SHP77 (cell line): ENCODE measurements at regions not wholly inside any gene's neighbourhood (a gene's known extent, or its start where the extent isn't known, plus 50 kb on each side); places are given as distances from the start of the nearest gene placed in this dataset.
"Not testable (repeated sequence)": the region's sequence is repeated elsewhere in the genome, so short reads cannot be mapped to it uniquely, and the experiment has no call there.

Source experiments
- DNase-seq, 2 experiments: peaks; one replicate each; lab custom pipeline; 2025; lab: John Stamatoyannopoulos, UW

DNA sequence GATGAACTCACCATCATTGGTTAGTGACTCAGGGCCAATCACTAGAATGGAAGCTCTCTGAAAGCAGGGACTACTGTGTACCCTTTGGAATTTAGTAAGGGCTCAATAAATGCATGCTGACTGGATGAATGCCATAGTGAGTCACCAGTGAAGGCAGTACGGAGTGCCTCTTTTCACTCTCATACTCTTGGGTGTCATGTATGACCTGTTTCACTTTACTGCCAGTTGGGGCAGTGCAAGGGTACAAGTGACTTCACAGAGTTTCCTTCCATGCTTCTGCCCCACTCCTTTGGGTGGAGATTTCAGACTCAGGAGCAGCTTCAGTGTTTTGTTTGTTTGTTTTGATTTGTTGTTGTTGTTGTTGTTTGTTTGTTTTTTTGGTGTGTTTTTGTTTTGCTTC, 57.7 kb downstream of the SOX3 start:
- no peak for DNase-seq

DNA sequence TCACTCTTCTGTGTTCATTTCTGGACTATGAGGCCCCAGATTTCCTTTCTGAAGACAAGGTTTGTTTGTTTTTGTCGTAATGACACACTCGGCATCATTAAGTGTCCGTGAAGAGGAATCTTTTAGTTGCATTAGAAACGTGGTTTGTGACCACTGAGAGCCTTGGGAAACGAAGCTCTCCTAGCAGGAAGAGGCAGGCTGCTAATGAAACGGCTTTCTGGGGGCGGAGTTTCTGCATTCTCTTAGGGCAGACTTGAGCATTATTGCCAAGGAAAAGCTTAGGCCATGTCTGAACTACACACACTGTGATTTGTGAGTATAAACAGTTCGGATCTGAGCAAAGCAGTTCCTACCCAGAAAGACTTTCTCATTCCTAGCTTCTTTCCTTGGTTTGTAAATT, 64.0 kb downstream of the SOX3 start:
- no peak for DNase-seq

DNA sequence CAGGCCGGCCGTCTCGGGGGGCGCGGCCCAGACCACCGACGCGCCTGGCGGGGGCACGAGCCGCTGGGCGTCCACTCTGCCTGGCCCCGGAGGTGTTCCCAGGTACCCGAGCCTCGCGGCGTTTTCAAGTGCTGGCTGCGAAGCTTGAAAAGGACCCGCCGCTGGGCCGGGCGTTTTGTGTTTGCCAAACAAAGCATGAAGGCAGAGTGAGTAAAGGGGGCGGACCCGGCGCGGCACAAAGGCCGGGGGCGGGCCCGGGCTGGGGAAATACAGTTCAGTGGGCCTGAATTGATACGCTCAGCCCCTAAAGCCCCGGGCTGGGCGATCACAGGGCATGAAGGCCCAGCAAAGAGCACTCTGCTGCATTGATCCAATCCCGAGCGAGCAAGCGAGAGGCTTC, 65.4 kb downstream of the SOX3 start:
- no peak for DNase-seq

DNA sequence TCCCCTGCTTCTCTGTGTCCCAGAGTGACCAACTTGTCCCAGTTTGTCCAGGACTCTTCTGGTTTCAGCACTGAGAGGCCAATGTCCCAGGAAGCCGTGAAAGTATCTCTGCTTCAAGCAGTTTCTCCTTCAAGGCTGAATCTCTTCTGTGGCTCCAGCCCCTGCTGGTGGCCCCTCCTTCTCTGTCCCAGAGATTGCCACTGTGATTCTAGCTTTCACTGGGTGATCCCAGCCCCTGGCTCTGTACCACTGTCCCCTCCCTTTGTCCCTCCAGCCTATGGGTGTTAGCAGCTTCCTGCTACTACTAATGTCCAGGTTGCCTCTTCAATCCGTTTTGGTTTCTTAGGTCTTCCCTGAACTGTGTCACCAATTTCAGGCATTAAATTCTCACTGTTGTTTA, 70.5 kb downstream of the SOX3 start:
- no peak for DNase-seq

- DNase-seq = no peak
Measured at GRCh38 chrX:140433582-140433981, 71.3 kb downstream of the SOX3 start.

GRCh38 chrX:140432346-140433175, 72.3 kb downstream of the SOX3 start:
- no peak for DNase-seq

DNA sequence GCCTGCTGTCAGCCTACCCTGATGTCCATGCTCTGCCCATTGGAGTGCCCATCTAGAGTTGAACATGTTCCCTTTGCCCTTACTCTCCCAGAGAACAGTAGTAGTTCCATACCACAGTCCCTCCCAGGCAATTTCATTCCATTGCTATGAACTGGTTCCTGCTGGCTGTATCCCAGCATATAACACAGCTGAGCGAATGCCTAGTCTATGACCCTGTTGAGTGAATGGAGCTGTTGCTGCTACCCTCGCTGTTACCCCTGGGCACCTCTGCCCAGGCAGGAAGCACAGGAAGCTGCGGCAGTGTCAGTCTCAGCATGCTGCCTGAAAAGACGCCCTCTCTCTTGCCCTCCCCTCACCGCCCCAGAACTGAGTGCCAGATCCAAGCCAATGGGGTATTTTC, 73.3 kb downstream of the SOX3 start:
- DNase-seq = no peak

GRCh38 chrX:140425712-140426395, 79.0 kb downstream of the SOX3 start:
- no peak for DNase-seq

- no peak for DNase-seq
Measured at GRCh38 chrX:140422501-140422900, 82.4 kb downstream of the SOX3 start.

DNA sequence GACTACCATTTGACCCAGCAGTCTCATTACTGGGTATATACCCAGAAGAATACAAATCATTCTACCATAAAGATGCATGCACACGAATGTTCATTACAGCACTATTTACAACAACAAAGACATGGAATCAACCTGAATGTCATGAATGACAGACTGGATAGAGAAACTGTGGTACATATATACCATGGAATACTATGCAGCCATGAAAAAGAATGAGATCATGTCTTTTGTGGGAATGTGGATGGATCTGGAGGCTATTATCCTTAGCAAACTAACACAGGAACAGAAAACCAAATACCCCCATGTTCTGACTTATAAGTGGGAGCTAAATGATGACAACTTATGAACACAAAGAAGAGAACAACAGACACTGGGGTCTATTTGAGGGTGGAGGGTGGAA, 102.7 kb downstream of the SOX3 start:
- DNase-seq = not testable (repeated sequence)

GRCh38 chrX:140396326-140396725, 108.5 kb downstream of the SOX3 start:
- DNase-seq = not testable (repeated sequence)

DNA sequence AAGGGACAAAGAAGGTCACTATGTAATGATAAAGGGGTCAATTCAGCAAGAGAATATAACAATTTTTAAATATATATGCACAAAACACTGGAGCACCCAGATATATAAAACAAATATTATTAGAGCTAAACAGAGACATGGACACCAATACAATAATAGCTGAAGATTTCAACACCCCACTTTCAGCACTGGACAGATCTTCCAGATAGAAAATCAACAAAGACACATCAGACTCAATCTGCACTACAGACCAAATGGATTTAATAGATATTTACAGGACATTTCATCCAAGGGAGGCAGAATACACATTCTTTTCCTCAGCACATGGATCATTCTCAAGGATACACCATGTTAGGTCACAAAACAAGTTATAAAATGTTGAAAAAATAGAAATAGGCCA, 111.4 kb downstream of the SOX3 start:
- no peak for DNase-seq

DNA sequence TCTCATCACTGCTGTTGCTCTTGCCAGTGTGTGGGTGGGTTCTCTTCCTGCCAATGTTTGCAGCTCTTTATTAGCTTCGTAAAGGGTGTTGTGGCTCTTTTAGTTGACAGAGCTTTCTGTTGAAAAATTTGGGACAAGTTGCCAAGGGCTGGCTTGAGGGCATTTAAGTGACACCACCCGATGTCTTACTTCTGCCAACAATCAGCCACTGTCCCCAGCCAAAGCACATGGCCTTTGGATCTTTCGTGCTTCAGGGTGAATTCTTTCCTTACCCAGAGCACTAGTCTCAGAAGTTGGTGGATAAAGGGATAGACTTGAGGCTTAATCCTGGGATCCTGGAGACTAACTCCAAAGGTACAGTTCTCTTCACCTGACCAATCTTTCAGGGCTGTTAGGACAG, 113.6 kb downstream of the SOX3 start:
- no peak for DNase-seq

DNA sequence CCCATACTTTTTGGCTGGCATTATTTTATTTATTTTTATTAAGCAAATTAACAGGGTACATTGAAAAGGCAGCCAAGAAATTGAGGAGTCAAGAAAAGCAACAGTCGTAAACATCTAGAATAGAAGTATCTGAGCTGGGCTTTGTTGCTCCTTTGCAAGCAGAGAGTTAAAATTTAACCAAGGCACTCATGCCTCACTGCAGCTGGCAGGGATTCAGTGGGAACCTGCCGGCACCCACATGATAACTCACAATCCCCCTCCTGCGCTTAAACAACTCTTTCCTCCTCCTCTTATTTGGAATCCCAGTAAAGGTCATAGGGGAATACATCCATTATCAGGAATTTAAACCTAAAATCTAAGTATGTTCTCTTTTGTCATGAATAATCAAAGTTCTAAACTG, 115.5 kb downstream of the SOX3 start:
- no peak for DNase-seq

- DNase-seq = no peak
Measured at GRCh38 chrX:140362861-140363260, 142.0 kb downstream of the SOX3 start.

GRCh38 chrX:140360924-140361323, 143.9 kb downstream of the SOX3 start:
- DNase-seq = no peak

DNA sequence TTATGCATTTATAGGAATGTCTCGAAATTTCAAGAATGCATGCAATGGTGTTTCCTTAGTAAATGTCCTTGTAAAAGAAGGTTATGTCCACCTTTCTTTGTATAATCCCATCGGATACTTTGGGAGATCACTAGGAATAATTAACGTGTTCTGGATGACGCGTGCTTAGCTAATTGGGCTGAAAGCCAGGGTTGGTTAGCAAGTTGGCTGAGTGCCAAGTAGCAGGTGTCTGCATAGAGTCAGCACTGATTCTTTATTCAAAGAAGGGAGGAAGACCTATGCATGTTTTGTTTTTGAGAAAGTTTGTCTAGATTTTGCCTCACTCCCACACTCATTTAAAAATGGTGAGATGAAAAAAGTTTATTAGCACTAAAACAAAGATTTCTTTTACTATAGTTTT, 144.6 kb downstream of the SOX3 start:
- no peak for DNase-seq

GRCh38 chrX:140355922-140356321, 148.9 kb downstream of the SOX3 start:
- DNase-seq = peak in 1 of 2 experiments; percentile 10

DNA sequence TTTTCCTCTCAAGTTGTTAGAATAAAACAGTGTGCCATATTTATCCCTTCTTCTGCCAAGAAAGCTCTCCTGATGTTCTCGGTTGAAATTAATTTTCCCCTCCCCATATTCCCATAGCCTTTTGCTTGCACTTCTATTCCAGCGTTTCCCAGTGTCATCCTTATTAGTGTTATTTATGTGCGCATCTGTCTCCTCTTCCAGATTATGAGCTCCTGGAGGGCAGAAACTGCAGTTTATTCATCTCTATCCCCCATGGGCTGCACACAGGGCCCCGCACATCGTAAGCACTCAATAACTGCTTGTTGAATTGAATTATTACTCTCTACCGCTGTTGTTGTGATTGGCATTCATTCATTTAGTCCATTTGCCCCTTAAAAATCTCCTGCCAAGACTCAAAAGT, 149.4 kb downstream of the SOX3 start:
- DNase-seq = no peak

DNA sequence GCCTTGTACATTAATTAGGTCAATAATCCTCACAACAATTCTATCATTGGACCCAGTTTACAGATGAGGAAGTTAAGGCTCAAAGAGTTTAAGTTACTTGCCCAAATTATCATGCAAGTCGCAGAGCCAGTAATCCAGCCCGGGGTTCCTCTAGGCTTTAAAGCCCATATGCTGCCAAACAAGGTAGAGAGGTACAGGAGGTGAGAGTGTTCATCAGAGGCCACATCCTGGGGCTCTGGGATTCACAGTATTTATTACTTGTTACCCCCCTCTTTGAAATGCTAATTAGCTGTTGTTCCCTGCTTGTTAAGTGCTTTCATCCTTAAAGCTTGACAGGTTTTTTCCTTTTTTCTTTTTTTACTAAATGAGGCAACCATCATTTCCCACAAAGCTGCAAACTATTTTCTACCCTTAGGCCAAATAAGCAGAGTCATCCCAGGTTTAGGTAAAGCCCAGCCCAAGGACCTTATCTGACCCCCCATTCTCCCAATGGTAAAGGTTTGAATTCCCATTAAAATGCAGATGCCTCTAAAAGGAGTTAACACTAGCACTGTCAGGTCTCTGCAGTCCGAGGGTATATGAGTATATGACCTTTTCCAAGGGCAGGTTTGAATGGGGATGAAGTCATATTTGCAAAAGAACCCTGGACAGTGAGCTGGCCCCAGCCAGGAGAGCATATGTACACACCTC, 150.3 kb downstream of the SOX3 start:
- peak in 1 of 2 experiments; percentile 10 for DNase-seq

- DNase-seq = no peak
Measured at GRCh38 chrX:140346729-140347128, 158.1 kb downstream of the SOX3 start.

DNA sequence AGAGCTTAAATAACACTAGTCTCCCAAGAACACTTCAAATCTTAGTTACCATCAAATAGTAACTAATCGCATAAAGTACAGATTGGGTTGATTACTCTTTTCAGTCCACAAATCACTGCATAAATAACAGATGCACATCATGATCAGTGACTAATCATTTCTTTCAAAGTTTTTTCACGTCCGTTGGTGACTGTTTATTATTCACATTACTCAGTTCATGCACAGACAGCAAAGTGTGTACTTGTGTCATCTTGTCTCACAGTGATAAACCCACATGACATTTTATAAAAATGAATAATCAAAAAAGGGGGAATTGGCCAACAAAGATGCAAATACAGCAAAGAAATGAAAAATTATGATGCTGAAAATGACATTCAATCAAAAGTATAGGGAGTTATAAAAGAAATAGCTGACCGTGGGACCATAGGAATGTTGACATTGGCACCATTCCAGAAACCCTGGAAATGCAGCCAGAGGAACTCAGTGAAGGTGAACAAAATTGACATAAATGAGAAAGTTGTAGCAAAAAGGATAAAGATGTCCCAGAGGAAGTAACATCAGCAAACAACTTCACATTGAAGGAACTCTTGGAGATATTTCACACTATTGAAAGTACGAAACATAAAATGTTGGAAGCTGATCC, 161.5 kb downstream of the SOX3 start:
- DNase-seq = no peak

GRCh38 chrX:140342410-140342809, 162.5 kb downstream of the SOX3 start:
- no peak for DNase-seq
